GM19438 (cell line): ENCODE measurements at regions not wholly inside any gene's neighbourhood (a gene's known extent, or its start where the extent isn't known, plus 50 kb on each side); places are given as distances from the start of the nearest gene placed in this dataset.
"Not testable (repeated sequence)": the region's sequence is repeated elsewhere in the genome, so short reads cannot be mapped to it uniquely, and the experiment has no call there.

Experiments
- ATAC-seq: cut with Tn5 transposase; IDR thresholded peaks from one replicate; pipeline ENCODE4 v1.9.1; 2021; ENCODE audit warnings: low read depth; ENCODE audit not compliant: unreplicated experiment

DNA sequence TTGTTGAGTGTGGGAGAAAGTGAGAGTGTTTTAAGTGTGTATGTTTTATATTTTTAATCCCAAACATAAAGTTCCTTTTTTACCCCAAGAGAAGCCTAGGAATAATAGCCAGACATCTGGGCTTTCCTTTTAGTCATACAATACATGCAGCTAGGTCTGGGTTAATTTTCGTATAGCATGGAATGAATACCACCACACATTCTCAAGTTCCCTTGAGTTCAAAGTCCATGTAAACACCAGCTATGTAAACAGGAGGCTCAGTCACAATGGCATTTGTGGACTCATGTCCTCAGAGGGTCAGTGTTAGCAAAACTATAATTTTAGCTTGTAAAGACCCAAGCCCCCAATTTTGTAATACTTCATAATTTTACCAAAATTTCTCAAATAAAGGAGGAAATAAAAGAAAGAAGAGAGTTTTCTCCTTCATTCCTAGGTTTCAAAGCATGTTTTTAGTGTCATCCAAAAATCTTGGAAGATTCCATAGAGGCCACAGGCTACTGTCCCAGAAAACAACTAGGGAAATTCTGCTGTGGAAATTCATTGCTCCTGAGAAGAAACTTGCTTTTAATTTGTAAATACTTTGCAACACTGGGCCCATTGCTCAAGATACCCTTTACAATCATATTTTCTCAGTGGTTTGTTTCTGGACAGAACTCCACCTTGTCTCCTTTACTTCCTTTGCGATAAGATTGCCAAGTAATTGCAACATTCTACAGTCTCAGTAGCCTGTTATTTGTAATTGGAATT, 671.2 kb downstream of the COL12A1 start:
- no peak for ATAC-seq

GRCh38 chr6:74519163-74519562, 686.7 kb downstream of the COL12A1 start:
- ATAC-seq: no peak

DNA sequence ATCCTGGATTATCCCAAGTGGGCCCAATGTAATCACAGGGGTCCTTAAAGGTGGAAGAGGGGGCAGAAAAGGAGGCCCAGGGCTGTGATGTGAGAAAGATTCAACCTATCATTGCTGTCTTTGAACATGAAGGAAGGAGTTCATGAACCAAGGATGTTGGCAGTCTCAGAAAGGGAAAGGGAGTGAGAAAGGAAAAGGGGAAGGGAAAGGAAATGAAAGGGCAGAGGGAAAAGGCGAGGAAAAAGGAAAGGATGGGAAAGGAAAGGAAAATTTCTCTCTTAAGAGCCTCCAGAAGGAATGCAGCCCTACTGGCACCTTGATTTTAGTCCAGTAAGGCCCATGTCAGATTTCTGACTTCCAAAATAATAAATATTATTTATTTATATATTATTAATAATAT, 687.8 kb downstream of the COL12A1 start:
- ATAC-seq: no peak

GRCh38 chr6:74510878-74511277, 695.0 kb downstream of the COL12A1 start:
- ATAC-seq: no peak

DNA sequence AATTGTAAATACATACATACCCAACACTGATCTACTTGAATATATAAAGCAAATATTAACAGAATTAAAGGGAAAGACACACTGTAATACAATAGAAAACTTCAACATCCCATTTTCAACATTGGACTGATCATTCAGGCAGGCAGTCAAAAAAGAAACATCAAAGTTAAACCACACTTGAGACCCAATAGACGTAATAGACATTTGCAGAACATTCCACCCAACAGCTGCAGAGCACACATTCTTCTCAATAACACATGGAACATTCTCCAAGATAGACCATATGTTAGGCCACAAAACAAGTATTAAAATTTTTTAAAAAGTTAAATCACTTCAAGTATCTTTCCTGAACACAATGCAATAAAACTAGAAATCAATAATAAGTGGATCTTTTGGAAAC, 698.2 kb downstream of the COL12A1 start:
- no peak for ATAC-seq

GRCh38 chr6:74505391-74505790, 700.5 kb downstream of the COL12A1 start:
- no peak for ATAC-seq

- ATAC-seq: no peak
These were observed 700.9 kb downstream of the COL12A1 start for GRCh38 chr6:74504941-74505340.

DNA sequence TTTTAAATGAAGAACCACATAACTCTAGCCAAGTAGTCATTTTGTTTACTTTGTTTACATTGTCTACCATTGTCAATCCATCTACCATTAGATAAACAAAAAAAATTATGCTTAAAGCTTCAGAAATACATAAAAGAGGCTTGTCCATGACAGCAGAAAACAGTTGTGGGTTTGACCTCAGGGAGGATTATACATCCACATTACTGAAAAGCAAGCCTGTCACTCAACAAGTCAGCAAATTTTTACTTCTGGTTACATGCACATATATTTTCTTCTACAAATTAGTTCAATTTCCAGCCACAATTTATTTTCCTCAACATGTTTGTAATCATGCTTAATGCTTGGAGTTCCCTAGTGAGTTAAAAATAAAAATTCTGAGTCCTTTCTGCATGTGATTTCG, 713.3 kb downstream of the COL12A1 start:
- no peak for ATAC-seq

- peak; percentile 72 for ATAC-seq
These were observed 713.9 kb downstream of the COL12A1 start for GRCh38 chr6:74491844-74492374.

DNA sequence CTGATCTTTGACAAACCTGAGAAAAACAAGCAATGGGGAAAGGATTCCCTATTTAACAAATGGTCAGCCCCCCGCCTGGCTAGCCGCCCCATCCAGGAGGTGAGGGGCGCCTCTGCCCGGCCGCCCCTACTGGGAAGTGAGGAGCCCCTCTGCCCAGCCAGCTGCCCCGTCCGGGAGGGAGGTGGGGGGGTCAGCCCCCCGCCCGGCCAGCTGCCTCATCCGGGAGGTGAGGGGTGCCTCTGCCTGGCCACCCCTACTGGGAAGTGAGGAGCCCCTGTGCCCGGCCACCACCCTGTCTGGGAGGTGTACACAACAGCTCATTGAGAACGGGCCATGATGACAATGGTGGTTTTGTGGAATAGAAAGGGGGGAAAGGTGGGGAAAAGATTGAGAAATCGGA, 717.1 kb downstream of the COL12A1 start:
- ATAC-seq: not testable (repeated sequence)

- ATAC-seq: no peak
These were observed 723.7 kb downstream of the COL12A1 start for GRCh38 chr6:74482180-74482579.

GRCh38 chr6:74480561-74480960, 725.3 kb downstream of the COL12A1 start:
- no peak for ATAC-seq

DNA sequence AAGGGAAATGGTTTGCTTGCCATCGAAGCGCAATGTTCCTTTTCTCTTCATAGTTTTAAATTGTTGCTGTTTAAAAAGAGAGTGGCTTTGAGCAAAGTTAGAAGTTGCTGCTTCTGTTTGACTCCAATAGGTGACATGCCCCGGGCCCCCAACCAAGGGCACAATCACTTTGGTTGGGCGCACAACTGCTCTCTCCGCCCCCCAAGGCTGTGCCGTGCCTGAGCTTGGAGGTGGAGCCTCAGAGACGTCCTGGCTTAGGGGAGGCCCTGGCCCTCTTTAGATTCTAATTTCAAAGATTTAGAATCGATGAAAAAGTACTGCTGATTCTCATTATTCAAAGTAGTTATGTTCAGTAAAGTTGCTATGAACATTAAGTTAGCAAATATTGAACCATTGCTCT, 725.9 kb downstream of the COL12A1 start:
- no peak for ATAC-seq

DNA sequence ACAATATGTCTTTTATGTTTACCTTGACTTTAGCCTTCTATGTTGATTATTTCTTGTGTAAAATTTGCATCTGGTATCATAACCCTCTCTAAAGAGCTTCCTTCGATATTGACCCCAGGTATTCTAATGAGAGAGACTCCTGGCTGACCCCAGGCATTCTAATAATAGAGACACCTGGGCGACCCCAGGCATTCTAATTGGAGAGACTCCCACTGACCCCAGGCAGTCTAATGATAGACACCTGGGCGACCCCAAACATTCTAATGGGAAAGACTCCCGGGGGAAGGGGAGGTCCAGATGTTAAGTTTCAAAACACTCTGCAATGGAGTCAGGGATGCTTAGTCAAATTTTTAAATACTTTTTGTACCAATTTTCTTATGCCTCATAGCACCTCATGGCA, 726.4 kb downstream of the COL12A1 start:
- no peak for ATAC-seq

GRCh38 chr6:74474046-74474445, 731.8 kb downstream of the COL12A1 start:
- ATAC-seq: not testable (repeated sequence)

DNA sequence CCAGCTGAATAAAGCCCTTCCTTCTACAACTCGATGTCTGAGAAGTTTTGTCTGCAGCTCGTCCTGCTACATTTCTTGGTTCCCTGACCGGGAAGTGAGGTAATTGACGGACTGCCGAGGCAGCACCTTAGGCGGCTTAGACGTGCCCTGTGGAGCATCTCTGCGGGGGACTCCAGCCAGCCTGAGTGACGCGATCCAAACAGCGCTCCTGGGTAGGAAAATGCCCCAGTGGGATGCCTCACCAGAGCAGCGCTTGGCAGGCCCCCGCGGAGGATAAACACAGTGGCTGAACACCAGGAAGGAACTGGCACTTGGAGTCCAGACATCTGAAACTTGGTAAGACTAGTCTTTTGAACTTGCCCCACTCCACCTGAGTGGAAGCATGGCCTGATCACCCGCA, 737.3 kb downstream of the COL12A1 start:
- not testable (repeated sequence) for ATAC-seq

GRCh38 chr6:74467533-74468215, 738.2 kb downstream of the COL12A1 start:
- ATAC-seq: no peak

DNA sequence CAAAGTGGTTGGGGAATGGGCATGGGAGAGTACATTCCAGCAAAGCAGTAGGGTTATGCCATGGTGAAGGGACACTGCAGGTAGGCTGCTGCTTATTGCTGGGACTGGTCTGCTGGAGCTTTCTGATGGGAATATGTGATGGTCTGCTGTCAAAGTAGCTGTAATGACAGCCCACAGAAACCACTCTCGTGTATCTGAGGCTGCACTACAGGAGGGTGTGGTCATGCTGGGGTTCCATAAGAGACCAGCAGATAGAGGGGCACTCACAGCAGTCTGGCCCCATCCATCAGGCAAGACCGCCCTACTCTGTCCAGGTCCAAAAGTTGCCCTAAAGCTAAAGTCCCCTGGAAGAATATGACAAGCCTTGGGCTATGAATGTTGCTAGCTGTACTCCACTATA, 739.3 kb downstream of the COL12A1 start:
- no peak for ATAC-seq

- no peak for ATAC-seq
These were observed 746.6 kb downstream of the COL12A1 start for GRCh38 chr6:74459260-74459659.

- ATAC-seq: no peak
These were observed 747.3 kb downstream of the COL12A1 start for GRCh38 chr6:74458536-74458935.

DNA sequence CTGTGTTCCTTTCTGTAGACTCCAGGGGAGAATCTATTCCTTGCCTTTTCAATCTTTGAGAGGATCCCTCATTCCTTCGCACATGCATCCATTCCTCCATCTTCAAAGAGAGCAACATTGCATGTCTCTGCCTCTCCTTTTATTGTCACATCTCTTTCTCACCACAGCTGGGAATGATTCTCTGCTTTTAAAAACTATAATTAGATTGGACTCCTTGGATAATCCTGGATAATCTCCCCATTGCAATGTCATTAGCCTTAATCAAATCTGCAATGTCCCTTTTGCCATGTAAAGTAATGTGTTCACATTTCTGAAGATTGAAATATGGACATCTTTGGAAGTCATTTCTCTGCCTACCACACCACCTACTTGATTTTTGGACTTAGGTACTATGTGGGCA, 750.1 kb downstream of the COL12A1 start:
- no peak for ATAC-seq

DNA sequence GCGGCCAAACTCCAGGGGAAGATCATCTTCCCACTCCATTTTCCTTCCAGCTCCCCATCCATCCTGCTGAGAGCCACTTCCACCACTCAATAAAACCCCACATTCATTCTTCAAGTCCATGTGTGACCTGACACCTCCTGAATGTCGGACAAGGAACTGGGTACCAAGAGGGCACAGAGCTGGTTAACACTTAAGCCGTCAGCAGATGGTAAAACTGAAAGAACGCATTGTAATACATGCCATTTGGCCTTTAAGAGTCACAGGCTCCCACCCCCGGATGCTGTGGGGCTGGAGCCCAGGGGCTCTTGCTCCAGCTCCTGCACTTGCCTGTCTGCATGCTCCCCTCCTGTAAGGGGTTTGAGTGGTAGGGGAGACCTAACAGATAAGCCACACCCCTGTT, 753.9 kb downstream of the COL12A1 start:
- no peak for ATAC-seq
